K562 (cell line): ENCODE measurements at regions not wholly inside any gene's neighbourhood (a gene's known extent, or its start where the extent isn't known, plus 50 kb on each side); places are given as distances from the start of the nearest gene placed in this dataset.

Source experiments
- ATAC-seq: fragments of 200-7000 bp; cut with Tn5 transposase; 3 replicates; pipeline ENCODE4 v1.9.1; 2020; ENCODE audit warnings: moderate library complexity
- BruUV-seq: library from RNA; stranded (reverse); fragments of 400-500 nt; replicated peaks from 2 replicates; lab custom pipeline; 2021; lab: Mats Ljungman, UMichigan
- CTCF ChIA-PET: fragments of 300-600 bp; formaldehyde crosslinking; extraction: SDS; loops from one replicate; lab custom pipeline; 2021; ENCODE audit warnings: low intra/inter-chr PET ratio; lab: Yijun Ruan, JAX
- POLR2A ChIA-PET: fragments of 300-600, 350-650 bp; sonication (Branson Sonifier 250); formaldehyde crosslinking; extraction: SDS; loops from one replicate; lab custom pipeline; 2021; ENCODE audit warnings: antibody characterized with exemption, inconsistent platforms; lab: Yijun Ruan, JAX
- DNase-seq, 4 experiments: peaks; one replicate each; pipeline versions ENCODE4 v3.0.0 to v3.0.0-alpha.2; 2011 to 2018; ENCODE audit warnings: low spot score in 3 of 4, mixed read lengths in 3 of 4; ENCODE audit errors: extremely low read depth in 1 of 4
- FAIRE-seq: peaks from 2 replicates; lab custom pipeline; 2011; peaks lifted over from hg19 to GRCh38; lab: Jason Lieb, UNC
- H2AFZ ChIP-seq: 2 replicates; pipeline ENCODE4 v1.6.0; 2011; ENCODE audit warnings: low read depth, low read length, control low read depth, inconsistent platforms
- H3K27ac ChIP-seq: fragments of 200-600 bp; 3 replicates; pipeline ENCODE4 v1.8.0; 2011; ENCODE audit warnings: low read depth, mild to moderate bottlenecking, control low read depth, inconsistent platforms, low read length, moderate library complexity, mixed read lengths; ENCODE audit errors: extremely low read depth
- H3K27me3 ChIP-seq, 2 experiments: fragments of 300-600 bp in 1 of 2; 2 replicates in 1 of 2; 3 replicates in 1 of 2; pipeline versions ENCODE4 v1.6.0 to v1.8.0; 2011; ENCODE audit warnings: inconsistent platforms in 2 of 2, low read length in 2 of 2, mild to moderate bottlenecking in 1 of 2, mixed read lengths in 1 of 2, moderate library complexity in 1 of 2; ENCODE audit not compliant: control insufficient read depth in 2 of 2, insufficient read depth in 2 of 2
- H3K36me3 ChIP-seq: fragments of 300-600 bp; 3 replicates; pipeline ENCODE4 v1.8.0; 2011; ENCODE audit warnings: mild to moderate bottlenecking, low read length, inconsistent platforms; ENCODE audit not compliant: control insufficient read depth, insufficient read depth
- H3K4me1 ChIP-seq, 2 experiments: fragments of 200-600 bp in 1 of 2; replicated peaks in 1 of 2; 2 replicates in 1 of 2; 3 replicates in 1 of 2; pipeline versions ENCODE4 v1.5.1 to v1.8.0; 2011; ENCODE audit warnings: inconsistent platforms in 2 of 2, low read length in 2 of 2, mild to moderate bottlenecking in 1 of 2, mixed read lengths in 1 of 2, moderate library complexity in 1 of 2; ENCODE audit not compliant: control insufficient read depth in 2 of 2, insufficient read depth in 2 of 2
- H3K4me2 ChIP-seq: 2 replicates; pipeline ENCODE4 v1.6.1; 2011; ENCODE audit warnings: low read length, control low read depth, inconsistent platforms, mixed read lengths; ENCODE audit not compliant: insufficient read depth
- H3K4me3 ChIP-seq: fragments of 200-600 bp; sonication (generic), shearing (Covaris generic); 2 replicates; pipeline ENCODE4 v1.5.1; 2016; ENCODE audit warnings: control low read depth, inconsistent platforms
- H3K79me2 ChIP-seq: fragments of 200-600 bp; 3 replicates; pipeline ENCODE4 v1.8.0; 2011; ENCODE audit warnings: low read length, inconsistent platforms; ENCODE audit not compliant: control insufficient read depth, insufficient read depth
- H3K9ac ChIP-seq, 2 experiments: 2 replicates each; pipeline versions ENCODE4 v1.6.0 to v1.6.1; 2011; ENCODE audit warnings: low read depth in 2 of 2, low read length in 2 of 2, control low read depth in 1 of 2, inconsistent platforms in 1 of 2, mild to moderate bottlenecking in 1 of 2, mixed read lengths in 1 of 2; ENCODE audit not compliant: insufficient read depth in 1 of 2
- H3K9me1 ChIP-seq: one replicate; pipeline ENCODE4 v1.6.0; 2011; ENCODE audit warnings: inconsistent platforms, mild to moderate bottlenecking, low read length, moderate library complexity; ENCODE audit not compliant: control insufficient read depth, insufficient read depth
- H3K9me3 ChIP-seq: replicated peaks from 2 replicates; pipeline ENCODE4 v1.5.1; 2011; ENCODE audit warnings: low read depth, low read length, inconsistent platforms; ENCODE audit not compliant: control insufficient read depth, insufficient read depth
- H4K20me1 ChIP-seq: replicated peaks from 2 replicates; pipeline ENCODE4 v1.6.1; 2011; ENCODE audit warnings: low read length, inconsistent platforms, mixed read lengths; ENCODE audit not compliant: control insufficient read depth, insufficient read depth
- HDAC8 ChIP-seq: fragments of 450-650 bp; IDR thresholded peaks from 2 replicates; pipeline ENCODE4 v1.6.1; 2016; ENCODE audit warnings: mild to moderate bottlenecking, missing genetic modification characterization, moderate library complexity, missing compliant biosample characterization
- IRF1 ChIP-seq: sonication (generic); formaldehyde crosslinking; IDR thresholded peaks from 2 replicates; pipeline ENCODE4 v1.8.0; 2022; ENCODE audit warnings: missing genetic modification reagents, mild to moderate bottlenecking, borderline replicate concordance
- KLF1 ChIP-seq: fragments of 450-650 bp; IDR thresholded peaks from 2 replicates; pipeline ENCODE4 v1.6.1; 2016; ENCODE audit warnings: missing genetic modification characterization, missing compliant biosample characterization
- NFIX ChIP-seq: fragments of 250-450 bp; sonication (Bioruptor Pico); IDR thresholded peaks from 2 replicates; pipeline ENCODE4 v1.4.0; 2020; ENCODE audit warnings: low read depth, mild to moderate bottlenecking, moderate library complexity
- ZFX ChIP-seq: sonication (generic); formaldehyde crosslinking; IDR thresholded peaks from 2 replicates; pipeline ENCODE4 v1.8.0; 2022; ENCODE audit warnings: mild to moderate bottlenecking, missing genetic modification reagents, moderate library complexity
- ZNF324 ChIP-seq: fragments of 250-450 bp; sonication (Bioruptor Pico); IDR thresholded peaks from 2 replicates; pipeline ENCODE4 v1.4.0; 2020; ENCODE audit warnings: mild to moderate bottlenecking
- ZNF449 ChIP-seq: fragments of 250-450 bp; sonication (Bioruptor Pico); IDR thresholded peaks from 2 replicates; pipeline ENCODE4 v1.8.0; 2022; ENCODE audit warnings: moderate library complexity, mild to moderate bottlenecking, inconsistent platforms
- WGBS: fragments of 100-300 bp; shearing (Covaris generic); methylation state at CpG from one replicate; pipeline ENCODE4 v1.1.6; 2016; ENCODE audit warnings: low coverage, mixed read lengths; ENCODE audit not compliant: insufficient coverage; ENCODE audit errors: missing lambda C conversion rate; 5-methylcytosine and 5-hydroxymethylcytosine counted together
- in situ Hi-C: fragments of 300-500 bp; cut with MboI; formaldehyde crosslinking; loops from 4 replicates; pipeline ENCODE4 v1.15.0; 2018; ENCODE audit warnings: inconsistent platforms, mixed read lengths
- intact Hi-C: fragments of 100-400 bp; cut with micrococcal nuclease; formaldehyde crosslinking; loops from 2 replicates; pipeline ENCODE4 v1.14.2; 2022

GRCh38 chr5:20683241-20683940, 695.4 kb upstream of the CDH18 start:
- no peak for ATAC-seq
- Histone ChIP-seq H3K27ac (no peak overlapping the region), H3K9me1 (no peaks in the 10 kb centered on the region), H3K27me3 (no peaks in the 10 kb centered on the region), H3K9me3 (no peaks in the 10 kb centered on the region; the same call in 1 of the 2 replicates), H3K4me3 (no peak overlapping the region), H3K4me2 (no peak overlapping the region), H3K36me3 (no peaks in the 10 kb centered on the region), H4K20me1 (no peaks in the 10 kb centered on the region), H3K4me1 (no peaks in the 10 kb centered on the region), H3K9ac (no peak overlapping the region), H3K79me2 (no peaks in the 10 kb centered on the region), H2AFZ (no peak overlapping the region)
- BruUV-seq: no TSS peak
- DNase-seq: no peak
- TF ChIP-seq ZNF449 (CRISPR knock-in tag) (no peak), NFIX (CRISPR knock-in tag) (no peak), KLF1 (tag) (no peak), ZFX (no peak), ZNF324 (no peak), HDAC8 (tag) (no peak), IRF1 (no peak)
- no peak for FAIRE-seq
- in situ Hi-C loops (no loop called here), intact Hi-C loops (no loop called here)
- 5% methylated on average over 5 of the region's 5 CpGs for WGBS
- POLR2A ChIA-PET: no interaction called here
- CTCF ChIA-PET: no interaction called here
